Neural crest cell (in vitro differentiated cells): ENCODE measurements at regions not wholly inside any gene's neighbourhood (a gene's known extent, or its start where the extent isn't known, plus 50 kb on each side); places are given as distances from the start of the nearest gene placed in this dataset.

Source experiments
- DNase-seq: peaks from one replicate; pipeline ENCODE4 v3.0.0; 2021; ENCODE audit warnings: low read depth, mixed read lengths, low spot score
- H3K27ac Mint-ChIP-seq: one replicate; pipeline ENCODE4 v1.8.0; 2021; ENCODE audit warnings: mild to moderate bottlenecking, mixed read lengths; ENCODE audit not compliant: unreplicated experiment
- H3K27me3 Mint-ChIP-seq: 2 replicates; pipeline ENCODE4 v1.8.0; 2021; ENCODE audit warnings: low read depth, mild to moderate bottlenecking, mixed read lengths
- H3K36me3 Mint-ChIP-seq: 2 replicates; pipeline ENCODE4 v1.8.0; 2021; ENCODE audit warnings: low read depth, mild to moderate bottlenecking, mixed read lengths
- H3K4me1 Mint-ChIP-seq: 2 replicates; pipeline ENCODE4 v1.8.0; 2021; ENCODE audit warnings: mixed read lengths
- H3K4me3 Mint-ChIP-seq: one replicate; pipeline ENCODE4 v1.8.0; 2021; ENCODE audit warnings: mild to moderate bottlenecking, mixed read lengths
- H3K9me3 Mint-ChIP-seq: 2 replicates; pipeline ENCODE4 v1.8.0; 2021; ENCODE audit warnings: mixed read lengths
- TF ChIP-seq, protein P1 (sequence below): fragments of 200-600 bp; sonication (generic); conservative IDR thresholded peaks from 2 replicates; pipeline ENCODE4 v1.5.0; 2021; ENCODE audit warnings: antibody characterized with exemption, mild to moderate bottlenecking

DNA sequence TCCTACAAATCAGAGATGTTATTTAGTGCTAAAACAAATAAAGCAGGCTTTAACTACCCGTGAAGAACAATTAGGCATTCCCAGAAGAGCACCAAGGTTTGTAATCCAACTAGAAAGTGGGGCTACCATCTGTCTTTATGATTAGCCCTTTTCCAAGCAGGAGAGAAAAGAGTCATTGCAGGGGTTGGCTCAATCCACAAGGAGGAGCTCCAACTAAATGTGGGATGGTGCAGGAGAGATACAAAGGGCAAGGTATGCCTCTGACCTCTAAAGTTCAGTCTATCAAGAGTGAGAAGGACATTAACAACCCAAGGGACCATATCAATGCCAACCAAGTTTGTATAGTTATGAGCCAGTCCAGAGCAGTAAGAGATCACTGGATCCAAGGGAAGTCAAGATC lies 382.7 kb upstream of the DUSP10 start:
- TF ChIP-seq, protein P1, sequence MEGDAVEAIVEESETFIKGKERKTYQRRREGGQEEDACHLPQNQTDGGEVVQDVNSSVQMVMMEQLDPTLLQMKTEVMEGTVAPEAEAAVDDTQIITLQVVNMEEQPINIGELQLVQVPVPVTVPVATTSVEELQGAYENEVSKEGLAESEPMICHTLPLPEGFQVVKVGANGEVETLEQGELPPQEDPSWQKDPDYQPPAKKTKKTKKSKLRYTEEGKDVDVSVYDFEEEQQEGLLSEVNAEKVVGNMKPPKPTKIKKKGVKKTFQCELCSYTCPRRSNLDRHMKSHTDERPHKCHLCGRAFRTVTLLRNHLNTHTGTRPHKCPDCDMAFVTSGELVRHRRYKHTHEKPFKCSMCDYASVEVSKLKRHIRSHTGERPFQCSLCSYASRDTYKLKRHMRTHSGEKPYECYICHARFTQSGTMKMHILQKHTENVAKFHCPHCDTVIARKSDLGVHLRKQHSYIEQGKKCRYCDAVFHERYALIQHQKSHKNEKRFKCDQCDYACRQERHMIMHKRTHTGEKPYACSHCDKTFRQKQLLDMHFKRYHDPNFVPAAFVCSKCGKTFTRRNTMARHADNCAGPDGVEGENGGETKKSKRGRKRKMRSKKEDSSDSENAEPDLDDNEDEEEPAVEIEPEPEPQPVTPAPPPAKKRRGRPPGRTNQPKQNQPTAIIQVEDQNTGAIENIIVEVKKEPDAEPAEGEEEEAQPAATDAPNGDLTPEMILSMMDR, result peak; percentile 15
- Mint-ChIP-seq H3K27ac (no peak overlapping the region), H3K4me3 (no peak overlapping the region), H3K27me3 (no peaks in the 10 kb centered on the region), H3K36me3 (no peaks in the 10 kb centered on the region), H3K4me1 (no peaks in the 10 kb centered on the region), H3K9me3 (peaks cover 3% of the 10 kb centered on the region)
- no peak for DNase-seq

DNA sequence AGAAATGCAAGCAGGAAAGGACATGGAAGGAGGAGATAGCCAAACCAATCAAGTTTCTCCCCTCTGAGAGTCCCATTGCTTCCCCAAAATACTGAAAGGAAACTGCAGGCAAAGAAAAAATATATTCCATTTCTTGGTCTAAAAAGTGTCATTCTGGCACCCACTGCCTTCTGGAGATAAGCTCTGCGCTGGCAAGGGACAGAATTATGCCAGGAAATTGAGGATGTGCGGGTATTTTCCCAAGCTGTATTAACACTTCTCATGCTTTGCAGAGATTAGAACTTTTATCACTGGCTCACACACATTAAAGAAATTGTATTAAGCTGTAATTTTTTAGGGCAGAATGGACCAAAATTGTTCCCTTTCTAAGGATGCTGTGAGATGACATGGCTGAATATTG lies 381.2 kb upstream of the DUSP10 start:
- no peak overlapping the region for H3K4me3 Mint-ChIP-seq
- no peak for DNase-seq

DNA sequence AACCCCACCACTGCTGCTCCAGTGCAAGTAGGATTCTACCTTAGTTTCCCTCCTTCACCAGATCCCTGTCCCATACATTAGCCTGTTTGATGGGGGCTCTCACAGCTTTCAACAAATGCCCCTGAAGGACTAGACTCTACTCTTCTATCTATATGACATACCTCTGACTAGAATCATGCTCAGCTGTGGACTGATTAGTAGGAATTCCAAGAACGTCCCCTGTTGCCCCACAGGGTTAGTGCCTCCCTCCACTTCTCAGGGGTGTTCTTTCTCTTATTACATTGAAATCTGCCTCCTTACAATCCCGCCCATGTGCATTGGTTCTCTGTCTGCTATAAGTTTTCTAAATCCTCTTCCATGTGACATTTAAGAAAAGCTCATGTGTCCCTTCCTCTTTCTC lies 375.9 kb upstream of the DUSP10 start:
- TF ChIP-seq, protein P1, result no peak
- Mint-ChIP-seq H3K27ac (no peak overlapping the region), H3K36me3 (no peaks in the 10 kb centered on the region), H3K4me1 (no peaks in the 10 kb centered on the region), H3K9me3 (peaks cover 3% of the 10 kb centered on the region), H3K4me3 (no peak overlapping the region), H3K27me3 (peaks cover 4% of the 10 kb centered on the region)
- DNase-seq, result no peak

More for the DNA sequence above, 381.2 kb upstream of the DUSP10 start:
- no peaks in the 10 kb centered on the region for H3K36me3 Mint-ChIP-seq
- H3K9me3 Mint-ChIP-seq, result peaks cover 3% of the 10 kb centered on the region
- no peak overlapping the region for H3K27ac Mint-ChIP-seq
- H3K4me1 Mint-ChIP-seq, result no peaks in the 10 kb centered on the region
- no peaks in the 10 kb centered on the region for H3K27me3 Mint-ChIP-seq
- TF ChIP-seq, protein P1, result no peak

DNA sequence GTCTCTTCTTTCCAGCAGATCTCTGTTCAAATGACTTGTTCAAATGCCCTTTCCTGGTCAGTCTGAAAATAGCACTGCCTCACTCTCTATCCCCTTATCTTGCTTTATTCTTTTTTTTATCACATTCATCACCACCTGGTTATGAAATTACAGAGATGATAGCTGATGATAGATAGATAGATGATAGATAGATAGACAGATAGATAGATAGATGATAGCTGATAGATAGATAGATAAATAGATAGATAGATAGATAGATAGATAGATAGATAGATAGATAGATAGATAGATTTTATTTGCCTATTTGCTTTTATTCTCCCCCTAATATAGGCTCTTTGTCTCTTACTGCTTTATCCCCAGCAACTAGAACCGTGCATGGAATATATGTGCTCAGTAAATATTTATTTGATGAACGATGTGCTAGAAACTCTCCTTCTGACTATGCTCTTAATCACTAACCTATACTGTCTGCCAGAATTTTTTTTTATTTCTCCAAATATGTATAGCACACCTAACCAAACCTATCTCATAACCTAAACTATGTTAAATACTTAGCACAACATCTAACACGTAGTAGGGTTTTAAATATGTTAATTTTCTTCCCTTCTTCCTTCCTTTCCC lies 372.8 kb upstream of the DUSP10 start:
- Mint-ChIP-seq H3K27ac (no peak overlapping the region), H3K4me1 (no peaks in the 10 kb centered on the region), H3K36me3 (no peaks in the 10 kb centered on the region), H3K4me3 (no peak overlapping the region), H3K9me3 (peaks cover 6% of the 10 kb centered on the region), H3K27me3 (peaks cover 4% of the 10 kb centered on the region)
- TF ChIP-seq, protein P1, result no peak
- DNase-seq, result no peak

DNA sequence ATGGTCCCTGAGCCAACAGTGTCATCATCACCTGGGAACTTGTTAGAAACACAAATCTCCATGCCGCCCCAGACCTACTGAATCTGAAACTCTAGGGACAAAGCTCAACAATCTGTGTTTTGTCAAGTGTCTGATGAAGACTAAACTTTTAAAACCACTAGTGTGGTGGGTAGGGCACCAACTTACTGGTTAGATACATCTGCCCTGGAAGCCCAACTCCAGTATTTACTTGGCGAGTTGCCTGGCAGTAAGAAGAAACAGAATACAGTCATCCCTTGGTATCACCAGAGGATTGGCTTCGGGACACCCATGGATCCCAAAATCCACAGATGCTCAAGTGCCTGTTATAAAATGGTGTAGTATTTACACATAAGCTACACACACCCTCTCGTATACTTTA lies 367.9 kb upstream of the DUSP10 start:
- no peak overlapping the region for H3K27ac Mint-ChIP-seq
- peaks cover 6% of the 10 kb centered on the region for H3K9me3 Mint-ChIP-seq
- no peak overlapping the region for H3K4me3 Mint-ChIP-seq
- TF ChIP-seq, protein P1, result no peak
- peaks cover 13% of the 10 kb centered on the region for H3K4me1 Mint-ChIP-seq
- H3K27me3 Mint-ChIP-seq, result peaks cover 4% of the 10 kb centered on the region
- H3K36me3 Mint-ChIP-seq, result no peaks in the 10 kb centered on the region
- no peak for DNase-seq
